ENCODE measurements at regions not wholly inside any gene's neighbourhood (a gene's known extent, or its start where the extent isn't known, plus 50 kb on each side); places are given as distances from the start of the nearest gene placed in this dataset.

GRCh38 chr4:81990898-81991297 is 382.9 kb downstream of the HNRNPD start:
- no peak for DNase-seq

- no peak for DNase-seq
Measured at GRCh38 chr4:81990211-81990610, 383.6 kb downstream of the HNRNPD start.

GRCh38 chr4:81989202-81989601 is 384.6 kb downstream of the HNRNPD start:
- no peak for DNase-seq

- DNase-seq, result no peak
Measured at GRCh38 chr4:81988178-81988577, 385.6 kb downstream of the HNRNPD start.

GRCh38 chr4:81984746-81985145 is 389.0 kb downstream of the HNRNPD start:
- no peak for DNase-seq

- no peak for DNase-seq
Measured at GRCh38 chr4:81982846-81983540, 390.8 kb downstream of the HNRNPD start.

- no peak for DNase-seq
Measured at GRCh38 chr4:81981218-81981617, 392.6 kb downstream of the HNRNPD start.

GRCh38 chr4:81974523-81974922 is 399.3 kb downstream of the HNRNPD start:
- DNase-seq, result no peak

- no peak for DNase-seq
Measured at GRCh38 chr4:81971637-81972381, 402.0 kb downstream of the HNRNPD start.

GRCh38 chr4:81971061-81971460 is 402.7 kb downstream of the HNRNPD start:
- no peak for DNase-seq

- DNase-seq, result no peak
Measured at GRCh38 chr4:81970454-81970853, 403.3 kb downstream of the HNRNPD start.

GRCh38 chr4:81966676-81967075 is 407.1 kb downstream of the HNRNPD start:
- DNase-seq, result no peak

- no peak for DNase-seq
Measured at GRCh38 chr4:81965911-81966310, 407.9 kb downstream of the HNRNPD start.

GRCh38 chr4:81965454-81965853 is 408.3 kb downstream of the HNRNPD start:
- no peak for DNase-seq

GRCh38 chr4:81963763-81964020 is 410.1 kb downstream of the HNRNPD start:
- no peak for DNase-seq

GRCh38 chr4:81963015-81963762 is 410.6 kb downstream of the HNRNPD start:
- DNase-seq, result no peak

- DNase-seq, result no peak
Measured at GRCh38 chr4:81960961-81961360, 412.8 kb downstream of the HNRNPD start.

- DNase-seq, result no peak
Measured at GRCh38 chr4:81954271-81954670, 419.5 kb downstream of the HNRNPD start.

- no peak for DNase-seq
Measured at GRCh38 chr4:81951891-81952455, 421.8 kb downstream of the HNRNPD start.

- DNase-seq, result no peak
Measured at GRCh38 chr4:81946996-81947395, 426.8 kb downstream of the HNRNPD start.

GRCh38 chr4:81930506-81931238 is 443.1 kb downstream of the HNRNPD start:
- DNase-seq, result no peak

- DNase-seq, result no peak
Measured at GRCh38 chr4:81923140-81923539, 450.7 kb downstream of the HNRNPD start.

- DNase-seq, result no peak
Measured at GRCh38 chr4:81922313-81922712, 450.6 kb upstream of the RASGEF1B start.
